Keratinocyte (primary cell): ENCODE measurements at regions not wholly inside any gene's neighbourhood (a gene's known extent, or its start where the extent isn't known, plus 50 kb on each side); places are given as distances from the start of the nearest gene placed in this dataset.

Source experiments
- EZH2 ChIP-seq: IDR thresholded peaks from one replicate; pipeline ENCODE4 v1.6.1; 2012; ENCODE audit warnings: inconsistent platforms, mild to moderate bottlenecking, low read length, moderate library complexity
- TF ChIP-seq, protein P1 (sequence below), 3 experiments: IDR thresholded peaks in 1 of 3; conservative IDR thresholded peaks in 1 of 3; optimal IDR thresholded peaks in 1 of 3; 2 replicates in 2 of 3; 3 replicates in 1 of 3; pipeline versions ENCODE3 to v1.5.1; 2011; ENCODE audit warnings: low read length in 3 of 3, mild to moderate bottlenecking in 3 of 3, moderate library complexity in 2 of 3, control low read depth in 1 of 3, inconsistent platforms in 1 of 3; ENCODE audit not compliant: insufficient read depth in 2 of 3; ENCODE audit errors: extremely low read depth in 1 of 3

- TF ChIP-seq, protein P1, sequence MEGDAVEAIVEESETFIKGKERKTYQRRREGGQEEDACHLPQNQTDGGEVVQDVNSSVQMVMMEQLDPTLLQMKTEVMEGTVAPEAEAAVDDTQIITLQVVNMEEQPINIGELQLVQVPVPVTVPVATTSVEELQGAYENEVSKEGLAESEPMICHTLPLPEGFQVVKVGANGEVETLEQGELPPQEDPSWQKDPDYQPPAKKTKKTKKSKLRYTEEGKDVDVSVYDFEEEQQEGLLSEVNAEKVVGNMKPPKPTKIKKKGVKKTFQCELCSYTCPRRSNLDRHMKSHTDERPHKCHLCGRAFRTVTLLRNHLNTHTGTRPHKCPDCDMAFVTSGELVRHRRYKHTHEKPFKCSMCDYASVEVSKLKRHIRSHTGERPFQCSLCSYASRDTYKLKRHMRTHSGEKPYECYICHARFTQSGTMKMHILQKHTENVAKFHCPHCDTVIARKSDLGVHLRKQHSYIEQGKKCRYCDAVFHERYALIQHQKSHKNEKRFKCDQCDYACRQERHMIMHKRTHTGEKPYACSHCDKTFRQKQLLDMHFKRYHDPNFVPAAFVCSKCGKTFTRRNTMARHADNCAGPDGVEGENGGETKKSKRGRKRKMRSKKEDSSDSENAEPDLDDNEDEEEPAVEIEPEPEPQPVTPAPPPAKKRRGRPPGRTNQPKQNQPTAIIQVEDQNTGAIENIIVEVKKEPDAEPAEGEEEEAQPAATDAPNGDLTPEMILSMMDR (optimal IDR thresholded peaks at IDR 0.05 in 1 of 3, IDR thresholded peaks at IDR 0.05 in 1 of 3, conservative IDR thresholded peaks at IDR 0.05 in 1 of 3; ENCODE audit: extremely low read depth in 1 of 3, insufficient read depth in 2 of 3, low read length in 3 of 3): no peak
- TF ChIP-seq EZH2: no peak
Observed at GRCh38 chr10:3502673-3503072, 282.3 kb downstream of the KLF6 start.
